HEK293 (cell line): ENCODE measurements at regions not wholly inside any gene's neighbourhood (a gene's known extent, or its start where the extent isn't known, plus 50 kb on each side); places are given as distances from the start of the nearest gene placed in this dataset.

ENCODE experiments used
- CTCF ChIA-PET: fragments of 350-600 bp; formaldehyde crosslinking; extraction: SDS; loops from one replicate; lab custom pipeline; 2021; ENCODE audit warnings: antibody characterized with exemption; lab: Yijun Ruan, JAX
- POLR2A ChIA-PET: fragments of 300-600 bp; formaldehyde crosslinking; extraction: SDS; loops from one replicate; lab custom pipeline; 2020; ENCODE audit warnings: antibody characterized with exemption, inconsistent platforms; lab: Yijun Ruan, JAX
- H3K27ac ChIP-seq: fragments of 200-500 bp; sonication (Bioruptor generic); 2 replicates; pipeline ENCODE4 v1.5.1; 2014; ENCODE audit warnings: low read depth, low read length, control low read depth, inconsistent platforms; ENCODE audit errors: extremely low read depth
- H3K36me3 ChIP-seq, 2 experiments: fragments of 200-500 bp in 1 of 2; sonication (Bioruptor generic) in 1 of 2; 1 replicate in 1 of 2; 2 replicates in 1 of 2; pipeline ENCODE4 v1.5.1; 2014 to 2017; ENCODE audit warnings: inconsistent platforms in 2 of 2, low read length in 2 of 2; ENCODE audit not compliant: control insufficient read depth in 2 of 2, insufficient read depth in 1 of 2
- H3K4me1 ChIP-seq: fragments of 200-500 bp; sonication (Bioruptor generic); 2 replicates; pipeline ENCODE4 v1.5.1; 2014; ENCODE audit warnings: mild to moderate bottlenecking, low read length, inconsistent platforms; ENCODE audit not compliant: control insufficient read depth, insufficient read depth
- H3K4me3 ChIP-seq: 2 replicates; pipeline ENCODE4 v1.5.1; 2011; ENCODE audit warnings: low read depth, mild to moderate bottlenecking, control low read depth, low read length, moderate library complexity
- H3K9me3 ChIP-seq: fragments of 200-500 bp; sonication (Bioruptor generic); 2 replicates; pipeline ENCODE4 v1.5.1; 2014; ENCODE audit warnings: low read depth, low read length, inconsistent platforms; ENCODE audit not compliant: control insufficient read depth, insufficient read depth
- HOXA7 ChIP-seq: sonication (generic); formaldehyde crosslinking; IDR thresholded peaks from 2 replicates; pipeline ENCODE4 v1.8.1; 2022; ENCODE audit warnings: missing genetic modification reagents, borderline replicate concordance
- HOXC10 ChIP-seq: sonication (generic); formaldehyde crosslinking; IDR thresholded peaks from 2 replicates; pipeline ENCODE4 v1.8.1; 2023; ENCODE audit warnings: mild to moderate bottlenecking, missing genetic modification reagents
- HOXD13 ChIP-seq: sonication (generic); formaldehyde crosslinking; IDR thresholded peaks from 2 replicates; pipeline ENCODE4 v1.8.0; 2022; ENCODE audit warnings: missing genetic modification reagents, borderline replicate concordance
- IKZF3 ChIP-seq: fragments of 450-650 bp; IDR thresholded peaks from 2 replicates; pipeline ENCODE4 v1.5.0; 2018; ENCODE audit warnings: missing biosample characterization, mild to moderate bottlenecking, missing genetic modification characterization, moderate library complexity
- RBAK ChIP-seq: fragments of 450-650 bp; formaldehyde crosslinking; IDR thresholded peaks from 2 replicates; pipeline ENCODE4 v1.5.1; 2016; ENCODE audit warnings: missing biosample characterization, missing genetic modification characterization
- SCRT2 ChIP-seq: fragments of 450-650 bp; formaldehyde crosslinking; IDR thresholded peaks from 2 replicates; pipeline ENCODE4 v1.5.1; 2016; ENCODE audit warnings: missing biosample characterization, missing genetic modification characterization
- ZBTB20 ChIP-seq: fragments of 450-650 bp; formaldehyde crosslinking; IDR thresholded peaks from 2 replicates; pipeline ENCODE4 v1.5.1; 2016; ENCODE audit warnings: missing biosample characterization, missing genetic modification characterization
- ZNF132 ChIP-seq: fragments of 450-650 bp; formaldehyde crosslinking; IDR thresholded peaks from 2 replicates; pipeline ENCODE4 v1.5.1; 2017; ENCODE audit warnings: missing biosample characterization, missing genetic modification characterization, borderline replicate concordance
- ZNF140 ChIP-seq: fragments of 450-650 bp; formaldehyde crosslinking; IDR thresholded peaks from 2 replicates; pipeline ENCODE4 v1.5.1; 2016; ENCODE audit warnings: missing biosample characterization, missing genetic modification characterization
- ZNF184 ChIP-seq: fragments of 450-650 bp; IDR thresholded peaks from 2 replicates; pipeline ENCODE4 v1.5.1; 2018; ENCODE audit warnings: missing biosample characterization, mild to moderate bottlenecking, missing genetic modification characterization
- ZNF19 ChIP-seq: fragments of 450-650 bp; formaldehyde crosslinking; IDR thresholded peaks from 2 replicates; pipeline ENCODE4; 2016; ENCODE audit warnings: missing biosample characterization, missing genetic modification characterization, low read depth
- ZNF202 ChIP-seq: fragments of 450-650 bp; formaldehyde crosslinking; IDR thresholded peaks from 2 replicates; pipeline ENCODE4 v1.5.1; 2016; ENCODE audit warnings: missing biosample characterization, missing genetic modification characterization, borderline replicate concordance
- ZNF335 ChIP-seq: fragments of 450-650 bp; formaldehyde crosslinking; conservative IDR thresholded peaks from 2 replicates; pipeline ENCODE4 v1.5.1; 2016; ENCODE audit warnings: missing biosample characterization, missing genetic modification characterization
- ZNF433 ChIP-seq: fragments of 450-650 bp; formaldehyde crosslinking; IDR thresholded peaks from 2 replicates; pipeline ENCODE4 v1.5.1; 2016; ENCODE audit warnings: missing biosample characterization, missing genetic modification characterization, low read depth
- ZNF501 ChIP-seq: fragments of 450-650 bp; formaldehyde crosslinking; IDR thresholded peaks from 2 replicates; pipeline ENCODE4 v1.5.1; 2016; ENCODE audit warnings: missing biosample characterization, missing genetic modification characterization
- ZNF623 ChIP-seq: fragments of 450-650 bp; formaldehyde crosslinking; IDR thresholded peaks from 2 replicates; pipeline ENCODE4 v1.5.1; 2016; ENCODE audit warnings: missing biosample characterization, missing genetic modification characterization
- ZNF677 ChIP-seq: fragments of 450-650 bp; IDR thresholded peaks from 2 replicates; pipeline ENCODE4 v1.5.0; 2018; ENCODE audit warnings: missing biosample characterization, mild to moderate bottlenecking, missing genetic modification characterization, moderate library complexity
- ZNF76 ChIP-seq: fragments of 450-650 bp; formaldehyde crosslinking; IDR thresholded peaks from 2 replicates; pipeline ENCODE4; 2016; ENCODE audit warnings: low read depth, missing biosample characterization, missing genetic modification characterization, borderline replicate concordance
- ZNF837 ChIP-seq: fragments of 450-650 bp; formaldehyde crosslinking; IDR thresholded peaks from 2 replicates; pipeline ENCODE4 v1.5.1; 2016; ENCODE audit warnings: missing biosample characterization, missing genetic modification characterization
- ZSCAN16 ChIP-seq: fragments of 450-650 bp; formaldehyde crosslinking; IDR thresholded peaks from 2 replicates; pipeline ENCODE4 v1.5.1; 2016; ENCODE audit warnings: missing biosample characterization, missing genetic modification characterization
- ZSCAN30 ChIP-seq: fragments of 450-650 bp; IDR thresholded peaks from 2 replicates; pipeline ENCODE4 v1.5.1; 2018; ENCODE audit warnings: missing biosample characterization, mild to moderate bottlenecking, missing genetic modification characterization, moderate library complexity
- TF ChIP-seq, protein P1 (sequence below): fragments of 450-650 bp; formaldehyde crosslinking; IDR thresholded peaks from 2 replicates; pipeline ENCODE4 v1.5.1; 2016; ENCODE audit warnings: missing biosample characterization, missing genetic modification characterization
- TF ChIP-seq, protein P2 (sequence below): fragments of 450-650 bp; formaldehyde crosslinking; optimal IDR thresholded peaks from 2 replicates; pipeline ENCODE3; 2016; ENCODE audit warnings: missing biosample characterization, mild to moderate bottlenecking, missing genetic modification characterization
- TF ChIP-seq, protein P3 (sequence below): fragments of 450-650 bp; formaldehyde crosslinking; IDR thresholded peaks from 2 replicates; pipeline ENCODE4 v1.5.1; 2016; ENCODE audit warnings: missing biosample characterization, missing genetic modification characterization

DNA sequence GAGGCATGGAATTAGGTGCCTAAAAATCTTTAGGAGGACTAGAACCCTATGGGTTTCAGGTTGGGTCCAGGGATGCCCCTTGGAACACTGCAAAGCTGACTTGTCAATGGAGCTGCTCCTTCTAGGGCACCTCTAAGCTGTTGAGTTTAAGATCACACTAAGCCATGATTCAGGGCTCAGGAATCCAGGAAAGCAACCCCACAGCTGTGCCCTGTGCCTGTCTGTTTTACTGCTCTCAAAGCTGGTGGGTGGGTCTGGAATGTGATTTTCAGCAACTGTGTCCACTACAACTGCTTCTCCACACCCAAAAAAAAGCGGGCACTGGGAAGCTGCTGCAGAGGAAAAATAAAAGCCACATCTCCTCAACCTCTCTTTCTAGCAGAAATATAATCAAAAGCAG lies 310.4 kb upstream of the MOCS1 start (continued):
- TF ChIP-seq ZNF140 (tag by site-specific recombination) = no peak

DNA sequence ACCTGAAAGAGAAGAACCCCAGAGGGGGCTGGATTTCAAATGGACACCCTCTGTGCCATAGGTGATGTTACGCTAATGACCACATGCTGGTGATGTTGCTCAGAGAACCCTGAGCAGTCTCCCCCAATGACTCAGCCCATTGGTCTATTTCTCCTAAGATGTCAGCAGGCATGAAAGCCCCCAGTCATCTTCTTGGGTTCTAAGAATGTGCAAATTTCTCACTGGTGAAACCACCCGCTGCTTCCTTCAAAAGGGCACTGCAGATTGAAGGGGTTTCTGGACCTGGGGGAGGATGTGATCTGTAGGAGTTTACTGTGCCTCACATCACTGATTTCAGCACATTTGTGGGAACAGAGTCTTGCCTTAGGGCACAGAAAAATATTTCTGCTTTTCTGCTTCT lies 298.4 kb upstream of the MOCS1 start:
- ChIA-PET POLR2A (no interaction called here), CTCF (interaction anchor here (0.7 kb wide), 1 partner anchor 1077 kb away, joined by 3 read pairs; no protein-coding TSS in a partner anchor)
- H3K4me1 ChIP-seq = no peaks in the 10 kb centered on the region

DNA sequence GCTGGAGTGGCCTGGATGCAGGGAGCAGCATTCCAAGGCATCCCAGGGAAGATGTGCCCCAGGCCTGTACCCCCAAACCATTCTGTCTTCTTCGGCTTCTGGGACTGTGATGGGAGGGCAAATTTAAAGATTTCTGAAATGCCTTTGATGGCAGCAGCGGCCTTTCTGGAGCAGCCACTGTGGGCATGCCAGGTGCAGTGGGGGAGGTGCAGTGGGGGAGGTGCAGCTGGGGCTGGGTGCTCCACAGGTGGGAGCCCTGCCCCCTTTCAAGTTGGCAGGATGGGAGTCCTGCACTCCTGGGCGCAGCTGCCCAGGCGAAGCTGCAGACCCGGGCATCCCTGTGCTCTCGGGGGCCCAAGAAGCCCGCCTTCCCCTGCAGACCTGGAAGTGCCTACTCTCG lies 293.5 kb upstream of the MOCS1 start:
- TF ChIP-seq ZNF623 = no peak
- no peak for TF ChIP-seq ZSCAN16
- TF ChIP-seq ZNF677 (tag by site-specific recombination) = no peak
- TF ChIP-seq ZNF184 (tag by site-specific recombination) = no peak
- TF ChIP-seq, protein P1, sequence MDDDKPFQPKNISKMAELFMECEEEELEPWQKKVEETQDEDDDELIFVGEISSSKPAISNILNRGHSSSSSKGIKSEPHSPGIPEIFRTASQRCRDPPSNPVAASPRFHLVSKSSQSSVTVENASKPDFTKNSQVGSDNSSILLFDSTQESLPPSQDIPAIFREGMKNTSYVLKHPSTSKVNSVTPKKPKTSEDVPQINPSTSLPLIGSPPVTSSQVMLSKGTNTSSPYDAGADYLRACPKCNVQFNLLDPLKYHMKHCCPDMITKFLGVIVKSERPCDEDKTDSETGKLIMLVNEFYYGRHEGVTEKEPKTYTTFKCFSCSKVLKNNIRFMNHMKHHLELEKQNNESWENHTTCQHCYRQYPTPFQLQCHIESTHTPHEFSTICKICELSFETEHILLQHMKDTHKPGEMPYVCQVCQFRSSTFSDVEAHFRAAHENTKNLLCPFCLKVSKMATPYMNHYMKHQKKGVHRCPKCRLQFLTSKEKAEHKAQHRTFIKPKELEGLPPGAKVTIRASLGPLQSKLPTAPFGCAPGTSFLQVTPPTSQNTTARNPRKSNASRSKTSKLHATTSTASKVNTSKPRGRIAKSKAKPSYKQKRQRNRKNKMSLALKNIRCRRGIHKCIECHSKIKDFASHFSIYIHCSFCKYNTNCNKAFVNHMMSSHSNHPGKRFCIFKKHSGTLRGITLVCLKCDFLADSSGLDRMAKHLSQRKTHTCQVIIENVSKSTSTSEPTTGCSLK (tag by site-specific recombination) = no peak
- no peak for TF ChIP-seq ZNF501 (tag by site-specific recombination)
- TF ChIP-seq HOXA7 = no peak
- ChIA-PET CTCF (no interaction called here), POLR2A (no interaction called here)
- Histone ChIP-seq H3K36me3 (no peaks in the 10 kb centered on the region), H3K4me1 (no peaks in the 10 kb centered on the region), H3K4me3 (no peak overlapping the region), H3K9me3 (no peaks in the 10 kb centered on the region), H3K27ac (no peak overlapping the region)

More for the DNA sequence above, 298.4 kb upstream of the MOCS1 start:
- H3K4me3 ChIP-seq = no peak overlapping the region
- TF ChIP-seq ZNF132 = no peak
- TF ChIP-seq ZNF202 (tag by site-specific recombination) = no peak
- no peak for TF ChIP-seq IKZF3 (tag by site-specific recombination)
- TF ChIP-seq HOXC10 (CRISPR knock-in tag) = no peak
- TF ChIP-seq ZNF19 = no peak
- TF ChIP-seq ZSCAN30 (tag by site-specific recombination) = no peak
- TF ChIP-seq, protein P2, sequence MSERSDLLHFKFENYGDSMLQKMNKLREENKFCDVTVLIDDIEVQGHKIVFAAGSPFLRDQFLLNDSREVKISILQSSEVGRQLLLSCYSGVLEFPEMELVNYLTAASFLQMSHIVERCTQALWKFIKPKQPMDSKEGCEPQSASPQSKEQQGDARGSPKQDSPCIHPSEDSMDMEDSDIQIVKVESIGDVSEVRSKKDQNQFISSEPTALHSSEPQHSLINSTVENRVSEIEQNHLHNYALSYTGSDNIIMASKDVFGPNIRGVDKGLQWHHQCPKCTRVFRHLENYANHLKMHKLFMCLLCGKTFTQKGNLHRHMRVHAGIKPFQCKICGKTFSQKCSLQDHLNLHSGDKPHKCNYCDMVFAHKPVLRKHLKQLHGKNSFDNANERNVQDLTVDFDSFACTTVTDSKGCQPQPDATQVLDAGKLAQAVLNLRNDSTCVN = no peak
- no peak for TF ChIP-seq ZNF76 (tag by site-specific recombination)
- no peak for TF ChIP-seq SCRT2 (tag by site-specific recombination)
- no peak for TF ChIP-seq ZNF433 (tag by site-specific recombination)
- TF ChIP-seq HOXD13 = no peak
- TF ChIP-seq, protein P3, sequence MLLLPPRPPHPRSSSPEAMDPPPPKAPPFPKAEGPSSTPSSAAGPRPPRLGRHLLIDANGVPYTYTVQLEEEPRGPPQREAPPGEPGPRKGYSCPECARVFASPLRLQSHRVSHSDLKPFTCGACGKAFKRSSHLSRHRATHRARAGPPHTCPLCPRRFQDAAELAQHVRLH (tag by site-specific recombination) = no peak
- TF ChIP-seq RBAK = no peak
- TF ChIP-seq ZBTB20 (tag by site-specific recombination) = no peak
- TF ChIP-seq ZNF837 (tag by site-specific recombination) = no peak
- TF ChIP-seq ZNF335 (tag by site-specific recombination) = no peak
- TF ChIP-seq, all 188 proteins: peak for 0
- H3K36me3 ChIP-seq = no peaks in the 10 kb centered on the region
- no peaks in the 10 kb centered on the region; the same call in 1 of the 2 replicates for H3K9me3 ChIP-seq
- H3K27ac ChIP-seq = no peak overlapping the region
